ENCODE measurements at regions not wholly inside any gene's neighbourhood (a gene's known extent, or its start where the extent isn't known, plus 50 kb on each side); places are given as distances from the start of the nearest gene placed in this dataset.

DNA sequence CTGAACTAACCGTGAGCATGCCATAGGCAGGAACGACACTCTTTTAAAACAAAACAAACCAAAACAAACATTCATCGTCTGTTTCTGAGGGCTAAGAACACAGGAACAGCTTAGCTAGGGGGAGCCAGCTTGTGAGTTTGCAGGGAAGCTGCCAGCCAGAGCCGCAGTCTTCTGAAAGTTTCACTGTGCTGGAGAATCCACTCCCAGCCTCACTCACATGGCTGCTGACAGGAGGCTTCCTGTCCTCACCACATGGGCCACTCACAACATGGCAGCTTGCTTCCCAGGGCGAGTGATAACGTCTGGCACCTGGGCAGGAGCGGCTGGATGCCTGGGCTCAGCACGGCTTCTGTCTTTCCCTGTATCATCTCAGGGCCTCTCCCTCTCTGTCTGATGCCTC is 275.2 kb downstream of the MSX2 start:
- no peak overlapping the region for H3K4me3 ChIP-seq (ENCODE audit: low read depth, low read length)
- H3K27me3 ChIP-seq = no peaks in the 10 kb centered on the region
- no peak for DNase-seq
- no peaks in the 10 kb centered on the region for H3K4me1 ChIP-seq
- no peaks in the 10 kb centered on the region for H3K36me3 ChIP-seq
- TF ChIP-seq CTCF (IDR thresholded peaks at IDR 0.05; ENCODE audit: low read depth, low read length) = no peak
- no peaks in the 10 kb centered on the region for H3K9me3 ChIP-seq

DNA sequence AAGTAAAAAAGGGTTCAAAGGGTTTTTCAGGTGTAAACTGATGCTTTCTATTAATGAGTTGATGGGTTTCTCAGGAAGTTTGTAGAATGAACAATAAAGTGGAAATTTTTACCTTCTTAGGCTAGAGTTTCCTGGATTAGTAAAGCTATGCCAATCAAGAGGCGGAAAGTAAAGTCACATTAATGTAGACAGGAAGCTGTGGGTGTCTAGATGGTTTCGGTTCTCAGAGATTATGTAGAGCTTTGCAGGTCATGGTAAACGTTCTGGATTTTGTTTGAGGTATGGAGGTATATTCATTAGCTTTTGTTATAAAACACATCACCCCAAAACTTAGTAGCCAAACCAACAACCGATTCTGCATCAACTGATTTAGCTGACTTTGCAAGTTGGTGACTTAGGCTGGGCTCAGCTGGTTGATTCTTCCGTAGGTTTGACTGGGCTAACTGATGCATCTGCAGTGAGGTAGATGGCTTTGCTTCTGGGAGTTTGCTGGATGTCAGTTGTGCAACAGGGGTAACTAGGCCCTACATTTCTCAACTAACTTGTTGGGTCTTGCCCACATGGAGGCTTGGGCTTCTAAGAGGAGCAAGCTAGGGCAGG is 273.8 kb downstream of the MSX2 start:
- H3K36me3 ChIP-seq = no peaks in the 10 kb centered on the region
- no peaks in the 10 kb centered on the region for H3K4me1 ChIP-seq
- no peaks in the 10 kb centered on the region for H3K9me3 ChIP-seq
- H3K4me3 ChIP-seq (ENCODE audit: low read depth, low read length) = no peak overlapping the region
- no peak for TF ChIP-seq CTCF (IDR thresholded peaks at IDR 0.05; ENCODE audit: low read depth, low read length)
- no peaks in the 10 kb centered on the region for H3K27me3 ChIP-seq
- DNase-seq = no peak

- Histone ChIP-seq H3K27me3 (no peaks in the 10 kb centered on the region), H3K4me3 (ENCODE audit: low read depth, low read length) (no peak overlapping the region), H3K4me1 (no peaks in the 10 kb centered on the region), H3K9me3 (no peaks in the 10 kb centered on the region), H3K36me3 (no peaks in the 10 kb centered on the region)
- no peak for TF ChIP-seq CTCF (IDR thresholded peaks at IDR 0.05; ENCODE audit: low read depth, low read length)
- no peak for DNase-seq
These were observed 273.3 kb downstream of the MSX2 start for GRCh38 chr5:174997688-174998087.

- Histone ChIP-seq H3K9me3 (no peaks in the 10 kb centered on the region), H3K4me3 (ENCODE audit: low read depth, low read length) (no peak overlapping the region), H3K36me3 (no peaks in the 10 kb centered on the region), H3K4me1 (no peaks in the 10 kb centered on the region), H3K27me3 (peaks cover 5% of the 10 kb centered on the region; the same call in 1 of the 2 replicates)
- DNase-seq = no peak
- TF ChIP-seq CTCF (IDR thresholded peaks at IDR 0.05; ENCODE audit: low read depth, low read length) = no peak
These were observed 272.6 kb downstream of the MSX2 start for GRCh38 chr5:174996941-174997340.

DNA sequence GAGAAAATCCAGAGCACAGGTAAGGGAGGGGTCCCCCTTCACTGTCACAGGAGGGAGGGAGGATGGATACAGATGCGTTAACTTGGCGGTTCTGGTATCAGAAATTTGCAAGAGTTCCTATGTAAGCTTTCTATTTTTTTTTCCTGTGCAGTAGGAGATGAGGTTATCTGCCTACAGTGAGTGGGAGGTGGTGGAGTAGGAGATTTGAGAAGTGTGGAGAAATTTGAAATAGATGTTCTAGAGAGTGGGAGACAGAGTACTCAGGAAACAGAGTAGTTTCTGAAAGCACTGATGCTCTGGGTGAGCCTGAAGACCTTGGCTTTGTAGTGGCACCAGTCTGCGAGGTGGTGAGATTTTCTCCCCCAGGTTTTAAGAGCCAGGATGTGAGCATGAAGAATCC is 271.4 kb downstream of the MSX2 start:
- no peak for DNase-seq
- no peak for TF ChIP-seq CTCF (IDR thresholded peaks at IDR 0.05; ENCODE audit: low read depth, low read length)
- Histone ChIP-seq H3K9me3 (no peaks in the 10 kb centered on the region), H3K4me3 (ENCODE audit: low read depth, low read length) (no peak overlapping the region), H3K27me3 (peaks cover 14% of the 10 kb centered on the region), H3K4me1 (no peaks in the 10 kb centered on the region), H3K36me3 (no peaks in the 10 kb centered on the region)

- no peak for TF ChIP-seq CTCF (IDR thresholded peaks at IDR 0.05; ENCODE audit: low read depth, low read length)
- H3K9me3 ChIP-seq = no peaks in the 10 kb centered on the region
These were observed 267.5 kb downstream of the MSX2 start for GRCh38 chr5:174991847-174992246.

More at GRCh38 chr5:174991847-174992246, 267.5 kb downstream of the MSX2 start:
- H3K27me3 ChIP-seq = peaks cover 14% of the 10 kb centered on the region
- H3K4me3 ChIP-seq (ENCODE audit: low read depth, low read length) = no peak overlapping the region
- H3K4me1 ChIP-seq = no peaks in the 10 kb centered on the region
- no peaks in the 10 kb centered on the region for H3K36me3 ChIP-seq
- no peak for DNase-seq
